Suprapubic skin (tissue), 3 donors: ENCODE measurements at regions not wholly inside any gene's neighbourhood (a gene's known extent, or its start where the extent isn't known, plus 50 kb on each side); places are given as distances from the start of the nearest gene placed in this dataset.

ENCODE experiments used
- CTCF ChIP-seq, 2 donors: fragments of 200-600 bp in 1 of 2; fragments of 450-650 bp in 1 of 2; sonication (generic) in 1 of 2; IDR thresholded peaks; one replicate each; pipeline ENCODE4 v1.5.1; 2016 to 2019; ENCODE audit warnings: antibody characterized with exemption in 2 of 2, mild to moderate bottlenecking in 1 of 2, moderate library complexity in 1 of 2
- POLR2A ChIP-seq, 2 donors: fragments of 450-650 bp; IDR thresholded peaks; one replicate each; pipeline ENCODE4 v1.6.1; 2017; ENCODE audit warnings: antibody characterized with exemption in 2 of 2, mild to moderate bottlenecking in 2 of 2, moderate library complexity in 2 of 2

GRCh38 chr10:15428681-15429080 lies 57.6 kb upstream of the FAM171A1 start:
- no peak for TF ChIP-seq POLR2A (IDR thresholded peaks at IDR 0.05)
- no peak for TF ChIP-seq CTCF (IDR thresholded peaks at IDR 0.05)
